NCI-H524 (cell line): ENCODE measurements at regions not wholly inside any gene's neighbourhood (a gene's known extent, or its start where the extent isn't known, plus 50 kb on each side); places are given as distances from the start of the nearest gene placed in this dataset.
"Not testable (repeated sequence)": the region's sequence is repeated elsewhere in the genome, so short reads cannot be mapped to it uniquely, and the experiment has no call there.

Experiments
- DNase-seq, 2 experiments: peaks; one replicate each; lab custom pipeline; 2025; lab: John Stamatoyannopoulos, UW

DNA sequence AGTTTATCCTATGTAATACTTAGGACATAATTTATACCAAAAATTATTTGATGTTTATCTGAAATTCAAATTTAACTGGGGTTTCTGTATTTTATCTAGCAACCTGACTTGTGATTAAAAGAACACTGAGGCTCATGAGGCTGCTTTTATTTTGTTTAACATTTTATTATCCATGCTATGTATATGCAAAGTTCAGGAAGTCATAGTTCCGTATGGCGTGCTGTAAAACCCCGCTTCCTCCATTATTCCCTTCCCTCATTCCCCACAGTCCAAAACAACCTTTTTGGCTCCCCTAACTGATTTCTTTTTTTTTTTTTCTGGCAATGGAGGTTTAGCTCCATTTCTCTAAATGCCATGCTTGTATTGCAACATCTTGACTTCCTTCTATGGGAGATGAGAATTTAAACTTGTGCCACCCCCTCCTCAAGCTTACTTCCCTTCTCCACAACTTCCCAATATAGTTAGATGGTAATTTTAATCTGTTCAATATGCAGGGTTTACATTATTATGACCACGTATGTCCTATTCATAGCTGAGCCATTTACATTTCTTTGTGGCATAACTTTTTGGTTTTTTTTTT lies 138.0 kb upstream of the DNAH14 start:
- DNase-seq = no peak

- DNase-seq = no peak
These were observed 133.9 kb upstream of the DNAH14 start for GRCh38 chr1:224795591-224795990.

- DNase-seq = peak in 1 of 2 experiments; percentile 24
These were observed 130.4 kb upstream of the DNAH14 start for GRCh38 chr1:224799083-224799482.

DNA sequence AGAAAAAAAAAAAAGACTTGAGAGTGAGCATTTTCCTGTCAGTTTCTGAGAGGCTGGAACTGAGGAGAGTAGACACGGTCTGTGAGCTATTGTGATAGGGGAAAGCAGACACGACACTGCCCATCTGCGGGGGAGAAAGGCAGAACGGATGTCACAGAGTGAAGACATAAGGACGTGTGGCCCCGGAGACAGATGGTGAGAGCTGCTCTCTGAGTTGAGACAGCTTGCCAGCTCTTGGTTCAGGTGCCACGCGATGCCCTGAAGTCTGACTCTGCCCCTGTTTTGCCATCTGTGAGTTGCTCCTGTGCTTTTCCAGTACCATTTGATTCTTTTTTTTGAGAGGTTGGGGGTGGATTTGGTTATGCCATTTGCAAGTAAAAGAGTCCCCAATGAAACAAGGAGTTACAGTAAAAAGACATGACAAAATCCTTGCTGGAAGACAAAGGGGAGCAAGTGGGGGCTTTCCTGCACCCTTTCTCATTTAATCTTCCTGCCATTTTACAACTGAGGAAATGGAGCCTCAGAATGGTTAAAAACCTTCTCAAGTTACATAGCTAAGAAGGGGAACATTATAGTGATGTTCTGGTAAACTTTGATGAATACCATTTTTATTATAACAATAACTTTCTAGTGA lies 128.9 kb upstream of the DNAH14 start:
- peak; percentile 98 for DNase-seq

DNA sequence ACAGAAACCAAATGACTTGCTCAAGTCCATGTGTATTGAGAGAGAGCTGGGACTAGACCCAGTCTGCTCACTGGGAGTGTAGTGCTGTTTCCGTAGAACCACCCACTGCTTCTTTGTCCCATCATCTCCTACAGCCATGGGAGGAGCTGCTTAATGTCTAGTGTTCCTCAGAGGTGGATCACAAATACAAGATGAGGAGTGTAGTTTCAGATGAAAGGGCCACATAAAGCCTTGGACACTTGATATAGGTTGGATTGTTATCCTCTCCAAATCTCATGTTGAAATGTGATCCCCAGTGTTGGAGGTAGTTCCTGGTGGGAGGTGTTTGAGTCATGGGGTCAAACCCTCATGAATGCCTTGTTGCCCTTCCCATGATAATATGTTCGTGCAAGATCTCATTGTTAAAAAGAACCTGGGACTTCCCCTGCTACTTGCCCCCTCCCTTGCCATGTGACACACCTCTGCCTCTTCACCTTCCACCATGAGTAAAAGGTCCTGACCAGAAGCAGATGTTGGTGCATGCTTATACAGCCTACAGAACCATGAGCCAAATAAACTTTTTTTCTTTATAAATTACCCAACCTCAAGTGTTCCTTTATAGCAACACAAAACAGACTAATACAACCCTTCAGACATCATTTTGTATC lies 127.5 kb upstream of the DNAH14 start:
- peak in 1 of 2 experiments; percentile 24 for DNase-seq

- DNase-seq = no peak
These were observed 126.9 kb upstream of the DNAH14 start for GRCh38 chr1:224802617-224803016.

GRCh38 chr1:224804220-224804619 lies 125.3 kb upstream of the DNAH14 start:
- DNase-seq = no peak

- DNase-seq = no peak
These were observed 123.6 kb upstream of the DNAH14 start for GRCh38 chr1:224805889-224806288.

GRCh38 chr1:224809137-224809536 lies 120.3 kb upstream of the DNAH14 start:
- DNase-seq = no peak

DNA sequence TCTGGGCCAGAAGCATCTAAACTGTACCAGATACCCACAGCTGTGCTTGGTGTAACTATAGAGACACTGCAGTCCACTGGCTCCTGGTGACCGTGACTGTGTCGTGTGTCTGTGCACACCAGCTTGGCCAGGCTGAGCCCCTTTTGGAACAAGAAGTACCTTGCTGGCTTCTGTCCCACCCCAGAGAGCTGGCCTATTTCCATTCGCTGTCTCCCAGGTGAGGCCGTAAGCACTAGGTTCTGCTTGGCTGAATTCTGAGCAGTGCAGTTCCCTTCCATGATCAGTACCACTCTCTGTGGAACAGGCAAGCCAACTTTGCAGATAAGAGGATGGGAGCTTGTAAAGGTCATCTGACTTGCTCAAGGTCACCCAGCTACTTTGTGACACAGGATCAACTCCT lies 119.9 kb upstream of the DNAH14 start:
- DNase-seq = no peak

DNA sequence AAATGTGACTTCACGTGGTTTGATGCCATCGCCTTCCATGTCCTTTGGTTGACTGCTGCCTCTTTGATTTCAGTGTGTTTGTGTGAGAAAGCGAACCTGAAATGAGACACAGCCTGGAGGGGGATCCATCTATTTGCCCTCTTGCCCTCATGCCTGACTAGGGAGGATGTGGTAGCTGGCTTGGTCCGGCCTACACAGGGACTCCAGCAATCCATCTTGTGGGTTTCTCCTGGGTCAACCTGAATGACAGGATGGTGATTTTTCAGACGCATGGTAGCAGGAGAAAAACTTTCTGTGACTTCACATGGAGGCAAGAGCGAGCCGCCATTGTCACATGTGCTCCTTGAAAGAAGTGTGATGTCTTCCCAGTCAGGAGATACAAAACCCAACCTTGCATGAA lies 117.9 kb upstream of the DNAH14 start:
- no peak for DNase-seq

- no peak for DNase-seq
These were observed 113.8 kb upstream of the DNAH14 start for GRCh38 chr1:224815647-224816046.

DNA sequence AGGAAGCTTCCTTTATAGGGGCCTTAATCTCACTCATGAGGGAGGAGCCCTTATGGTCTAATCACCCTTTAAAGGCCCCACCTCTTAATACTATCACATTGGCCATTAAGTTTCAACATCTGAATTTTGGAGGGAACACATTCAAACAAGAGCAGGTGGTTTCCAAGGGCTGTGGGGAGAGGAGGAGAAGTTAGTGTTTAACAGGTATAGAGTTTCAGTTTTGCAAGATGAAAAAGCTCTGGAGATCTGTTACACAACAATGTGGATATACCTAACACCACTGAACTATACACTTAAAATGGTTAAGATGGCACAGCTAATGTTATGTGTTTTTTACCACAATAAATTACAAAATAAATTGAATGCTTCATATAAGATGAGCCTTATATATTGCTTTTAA lies 113.4 kb upstream of the DNAH14 start:
- DNase-seq = peak in 1 of 2 experiments; percentile 12

GRCh38 chr1:224817382-224817781 lies 112.1 kb upstream of the DNAH14 start:
- no peak for DNase-seq

- DNase-seq = no peak
These were observed 109.6 kb upstream of the DNAH14 start for GRCh38 chr1:224819861-224820260.

DNA sequence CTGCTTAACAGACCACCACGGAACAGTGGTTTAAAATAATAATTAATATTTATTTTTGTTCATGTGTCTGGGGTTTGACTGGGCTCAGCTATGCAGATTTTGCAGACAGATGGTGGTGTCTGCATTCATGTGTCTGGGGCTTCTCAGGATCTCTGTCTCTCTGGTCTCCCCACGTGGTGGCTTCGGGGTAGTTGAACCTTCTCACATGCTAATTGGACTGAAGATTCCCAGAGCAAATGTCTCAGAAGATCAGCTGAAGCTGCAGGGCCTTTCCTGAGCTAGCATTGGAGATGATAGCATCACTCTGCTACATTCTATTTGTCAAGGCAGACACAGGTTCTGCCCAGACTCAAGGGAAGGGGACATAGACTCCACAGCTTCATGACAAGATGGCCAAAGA lies 109.1 kb upstream of the DNAH14 start:
- no peak for DNase-seq

- DNase-seq = not testable (repeated sequence)
These were observed 107.7 kb upstream of the DNAH14 start for GRCh38 chr1:224821751-224822150.

- DNase-seq = no peak
These were observed 103.9 kb upstream of the DNAH14 start for GRCh38 chr1:224825525-224826000.

- DNase-seq = no peak
These were observed 100.8 kb upstream of the DNAH14 start for GRCh38 chr1:224828691-224829090.

DNA sequence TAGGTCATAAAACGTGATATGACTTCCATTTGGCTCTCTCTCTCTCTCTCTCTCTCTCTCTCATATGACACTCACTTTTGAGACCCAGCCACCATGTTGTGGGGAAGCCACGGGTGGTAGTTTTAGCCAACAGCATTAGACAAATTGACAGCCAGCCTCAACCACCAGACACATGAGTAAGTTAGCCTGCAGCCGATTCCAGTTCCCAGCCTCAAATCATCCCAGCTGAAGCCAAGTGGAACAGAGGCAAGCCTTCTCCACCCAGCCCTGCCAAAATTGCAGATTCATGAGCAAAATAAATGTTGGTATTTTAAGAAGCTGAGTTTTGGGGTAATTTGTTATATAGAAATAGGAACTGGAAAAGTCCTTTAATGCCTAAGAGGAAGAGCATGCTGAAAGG lies 98.0 kb upstream of the DNAH14 start:
- no peak for DNase-seq

GRCh38 chr1:224839648-224840300 lies 89.7 kb upstream of the DNAH14 start:
- not testable (repeated sequence) for DNase-seq

DNA sequence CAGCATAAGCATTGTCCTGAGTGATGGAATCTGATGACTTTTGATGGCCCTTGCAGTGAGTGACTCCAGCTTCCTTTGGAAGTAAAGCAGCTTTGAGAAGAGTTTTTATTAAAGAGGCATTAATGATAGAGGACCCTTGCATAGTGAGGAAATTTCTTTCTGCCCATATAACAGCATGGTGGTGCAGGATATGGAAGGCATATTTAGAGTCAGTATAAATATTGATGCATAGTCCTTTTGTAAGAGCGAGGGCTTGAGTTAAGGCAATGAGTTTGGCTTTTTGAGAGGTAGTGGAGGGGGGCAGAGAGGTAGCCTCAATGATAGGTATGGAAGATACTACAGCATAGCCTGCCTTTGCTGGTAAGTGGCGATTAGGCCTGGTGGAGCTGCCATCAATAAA lies 87.7 kb upstream of the DNAH14 start:
- DNase-seq = not testable (repeated sequence)
